ENCODE measurements at regions not wholly inside any gene's neighbourhood (a gene's known extent, or its start where the extent isn't known, plus 50 kb on each side); places are given as distances from the start of the nearest gene placed in this dataset.
"Not testable (repeated sequence)": the region's sequence is repeated elsewhere in the genome, so short reads cannot be mapped to it uniquely, and the experiment has no call there.

DNA sequence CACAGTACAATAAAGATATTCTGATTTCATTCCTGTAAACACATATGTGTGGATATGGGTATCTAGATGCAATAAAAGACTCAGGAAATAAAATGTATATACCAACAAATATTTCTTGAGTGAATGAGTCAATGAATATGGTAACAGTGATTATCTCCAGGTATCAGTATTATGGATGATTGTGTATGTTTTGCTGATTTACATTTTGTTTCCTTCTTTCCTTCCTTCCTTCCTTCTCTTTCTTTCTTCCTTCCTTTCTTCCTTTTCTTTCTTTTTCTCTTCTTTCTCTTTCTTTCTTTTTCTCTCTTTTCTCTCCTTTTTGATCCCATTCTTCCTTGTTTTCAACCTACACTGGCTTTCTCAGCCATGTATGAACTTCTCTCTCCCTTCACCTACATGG, 85.3 kb upstream of the DLX6 start:
- Histone ChIP-seq H3K4me3 (replicated peaks; ENCODE audit: low read depth, low read length) (no peak overlapping the region), H3K27me3 (replicated peaks; ENCODE audit: control insufficient read depth, insufficient read depth, low read length) (no peaks in the 10 kb centered on the region; the same call in 1 of the 2 replicates), H3K36me3 (ENCODE audit: control insufficient read depth, insufficient read depth, low read length) (no peaks in the 10 kb centered on the region)
- TF ChIP-seq, protein P1, sequence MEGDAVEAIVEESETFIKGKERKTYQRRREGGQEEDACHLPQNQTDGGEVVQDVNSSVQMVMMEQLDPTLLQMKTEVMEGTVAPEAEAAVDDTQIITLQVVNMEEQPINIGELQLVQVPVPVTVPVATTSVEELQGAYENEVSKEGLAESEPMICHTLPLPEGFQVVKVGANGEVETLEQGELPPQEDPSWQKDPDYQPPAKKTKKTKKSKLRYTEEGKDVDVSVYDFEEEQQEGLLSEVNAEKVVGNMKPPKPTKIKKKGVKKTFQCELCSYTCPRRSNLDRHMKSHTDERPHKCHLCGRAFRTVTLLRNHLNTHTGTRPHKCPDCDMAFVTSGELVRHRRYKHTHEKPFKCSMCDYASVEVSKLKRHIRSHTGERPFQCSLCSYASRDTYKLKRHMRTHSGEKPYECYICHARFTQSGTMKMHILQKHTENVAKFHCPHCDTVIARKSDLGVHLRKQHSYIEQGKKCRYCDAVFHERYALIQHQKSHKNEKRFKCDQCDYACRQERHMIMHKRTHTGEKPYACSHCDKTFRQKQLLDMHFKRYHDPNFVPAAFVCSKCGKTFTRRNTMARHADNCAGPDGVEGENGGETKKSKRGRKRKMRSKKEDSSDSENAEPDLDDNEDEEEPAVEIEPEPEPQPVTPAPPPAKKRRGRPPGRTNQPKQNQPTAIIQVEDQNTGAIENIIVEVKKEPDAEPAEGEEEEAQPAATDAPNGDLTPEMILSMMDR (IDR thresholded peaks at IDR 0.05; ENCODE audit: insufficient read depth, low read length, poor library complexity, severe bottlenecking) = no peak
- DNase-seq (ENCODE audit: extremely low read depth, insufficient read length) = no peak

DNA sequence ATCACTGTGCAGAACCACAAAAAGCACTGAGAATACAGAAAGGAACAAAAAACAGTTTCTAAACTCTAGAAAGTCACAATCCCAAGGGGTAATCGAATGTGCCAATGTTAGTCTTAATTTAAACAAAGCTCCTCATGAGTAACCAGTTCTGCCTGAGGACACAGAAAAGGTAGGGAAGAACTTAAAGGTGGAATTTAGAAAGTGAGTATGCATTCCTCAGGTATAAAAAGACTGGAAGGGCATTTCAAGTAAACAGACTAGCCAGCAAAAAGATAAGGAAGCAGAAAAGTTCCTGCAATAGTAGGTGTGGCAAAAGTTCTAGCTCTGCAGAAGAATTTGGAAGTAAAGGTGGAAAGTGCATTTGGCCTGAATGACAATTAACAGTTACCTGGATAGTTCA, 84.6 kb upstream of the DLX6 start:
- no peak overlapping the region for H3K4me3 ChIP-seq (replicated peaks; ENCODE audit: low read depth, low read length)
- DNase-seq (ENCODE audit: extremely low read depth, insufficient read length) = no peak
- no peaks in the 10 kb centered on the region; the same call in 1 of the 2 replicates for H3K27me3 ChIP-seq (replicated peaks; ENCODE audit: control insufficient read depth, insufficient read depth, low read length)
- TF ChIP-seq, protein P1 (IDR thresholded peaks at IDR 0.05; ENCODE audit: insufficient read depth, low read length, poor library complexity, severe bottlenecking) = no peak
- H3K36me3 ChIP-seq (ENCODE audit: control insufficient read depth, insufficient read depth, low read length) = no peaks in the 10 kb centered on the region

DNA sequence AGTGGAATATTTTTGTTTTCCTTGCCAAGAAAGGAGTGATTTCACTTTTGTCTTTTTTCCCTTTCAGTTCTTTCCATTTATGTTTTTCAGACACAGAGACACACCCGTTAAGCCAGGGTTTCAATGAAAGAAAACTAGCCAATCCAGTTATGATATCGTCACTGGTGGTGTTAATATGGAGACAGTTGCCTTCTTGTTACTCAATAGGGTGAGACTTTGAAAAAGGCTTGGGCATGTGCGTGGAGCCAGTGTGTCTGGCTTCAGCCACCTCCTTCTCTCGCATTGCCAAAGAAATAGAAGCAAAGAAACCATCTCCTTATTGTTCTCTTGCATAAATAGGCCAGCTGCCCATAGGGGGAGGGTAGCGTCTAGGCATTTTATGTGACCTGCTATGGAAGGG, 84.1 kb upstream of the DLX6 start:
- TF ChIP-seq, protein P1 (IDR thresholded peaks at IDR 0.05; ENCODE audit: insufficient read depth, low read length, poor library complexity, severe bottlenecking) = no peak
- DNase-seq (ENCODE audit: extremely low read depth, insufficient read length) = no peak
- H3K4me3 ChIP-seq (replicated peaks; ENCODE audit: low read depth, low read length) = no peak overlapping the region
- H3K36me3 ChIP-seq (ENCODE audit: control insufficient read depth, insufficient read depth, low read length) = no peaks in the 10 kb centered on the region
- no peaks in the 10 kb centered on the region; the same call in 1 of the 2 replicates for H3K27me3 ChIP-seq (replicated peaks; ENCODE audit: control insufficient read depth, insufficient read depth, low read length)

DNA sequence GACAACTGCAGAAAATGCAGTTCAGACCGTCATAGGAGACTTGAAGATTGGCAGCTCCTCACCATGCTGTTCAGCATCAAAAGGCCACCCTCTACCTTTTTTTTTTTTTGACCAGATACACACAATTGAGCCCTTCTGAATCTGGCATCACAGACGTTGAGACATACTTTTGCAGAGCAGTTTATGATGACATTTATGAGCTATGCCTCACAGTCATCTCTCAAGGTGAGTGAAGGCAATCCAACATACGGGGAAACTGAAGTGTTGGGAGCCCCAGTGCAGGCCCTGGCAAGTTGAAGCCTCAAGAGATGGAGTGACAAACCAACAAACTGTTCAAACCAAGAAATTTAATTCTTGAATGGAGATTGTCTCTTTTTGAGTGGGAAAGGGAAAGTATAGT, 83.6 kb upstream of the DLX6 start:
- no peak for DNase-seq (ENCODE audit: extremely low read depth, insufficient read length)
- Histone ChIP-seq H3K4me3 (replicated peaks; ENCODE audit: low read depth, low read length) (no peak overlapping the region), H3K27me3 (replicated peaks; ENCODE audit: control insufficient read depth, insufficient read depth, low read length) (no peaks in the 10 kb centered on the region; the same call in 1 of the 2 replicates), H3K36me3 (ENCODE audit: control insufficient read depth, insufficient read depth, low read length) (no peaks in the 10 kb centered on the region)
- TF ChIP-seq, protein P1 (IDR thresholded peaks at IDR 0.05; ENCODE audit: insufficient read depth, low read length, poor library complexity, severe bottlenecking) = no peak

DNA sequence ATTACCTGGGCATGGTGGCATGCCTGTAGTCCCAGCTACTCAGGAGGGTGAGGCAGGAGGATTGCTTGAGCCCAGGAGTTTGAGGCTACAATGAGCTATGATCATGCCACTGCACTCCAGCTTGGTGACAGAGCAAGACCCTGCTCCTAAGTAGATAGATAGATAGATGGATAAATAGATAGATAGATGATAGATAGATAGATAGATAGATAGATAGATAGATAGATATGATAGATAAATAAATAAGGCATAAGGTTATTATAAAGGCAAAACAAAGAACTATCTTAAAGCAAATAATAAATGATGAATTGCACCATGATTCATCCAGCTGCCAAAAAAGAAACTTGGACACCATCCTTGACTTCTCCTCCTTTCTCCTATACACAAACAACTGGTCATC, 82.0 kb upstream of the DLX6 start:
- not testable (repeated sequence) for DNase-seq (ENCODE audit: extremely low read depth, insufficient read length); H3K36me3 ChIP-seq (ENCODE audit: control insufficient read depth, insufficient read depth, low read length); H3K27me3 ChIP-seq (replicated peaks; ENCODE audit: control insufficient read depth, insufficient read depth, low read length); H3K4me3 ChIP-seq (replicated peaks; ENCODE audit: low read depth, low read length)

DNA sequence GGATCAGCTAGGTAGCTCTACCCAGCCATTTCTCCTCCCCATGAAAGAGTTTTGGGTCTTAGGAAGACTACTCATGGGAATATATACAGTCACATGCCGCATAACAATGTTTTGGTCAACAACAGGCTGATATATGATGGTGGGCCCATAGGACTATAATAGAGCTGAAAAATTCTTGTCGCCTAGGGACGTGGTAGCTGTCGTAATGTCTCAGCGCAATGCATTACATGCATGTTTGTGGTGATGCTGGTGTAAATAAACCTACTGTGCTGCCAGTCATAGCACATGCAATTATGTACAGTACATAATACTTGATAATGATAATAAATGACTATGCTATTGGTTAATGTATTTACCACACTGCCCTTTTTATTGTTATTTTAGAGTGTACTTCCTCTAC, 78.2 kb upstream of the DLX6 start:
- Histone ChIP-seq H3K27me3 (replicated peaks; ENCODE audit: control insufficient read depth, insufficient read depth, low read length) (no peaks in the 10 kb centered on the region; the same call in 1 of the 2 replicates), H3K4me3 (replicated peaks; ENCODE audit: low read depth, low read length) (no peak overlapping the region), H3K36me3 (ENCODE audit: control insufficient read depth, insufficient read depth, low read length) (no peaks in the 10 kb centered on the region)
- TF ChIP-seq, protein P1 (IDR thresholded peaks at IDR 0.05; ENCODE audit: insufficient read depth, low read length, poor library complexity, severe bottlenecking) = no peak
- no peak for DNase-seq (ENCODE audit: extremely low read depth, insufficient read length)
